C4-2B (cell line): ENCODE measurements at regions not wholly inside any gene's neighbourhood (a gene's known extent, or its start where the extent isn't known, plus 50 kb on each side); places are given as distances from the start of the nearest gene placed in this dataset.

Source experiments
- H3K27ac ChIP-seq: fragments of 450-650 bp; 2 replicates; pipeline ENCODE4 v1.5.1; 2017
- ZFX ChIP-seq: fragments of 450-650 bp; IDR thresholded peaks from 2 replicates; pipeline ENCODE4 v1.6.1; 2017
- TF ChIP-seq, protein P1 (sequence below): fragments of 450-650 bp; conservative IDR thresholded peaks from 2 replicates; pipeline ENCODE4 v1.5.1; 2017; ENCODE audit warnings: mild to moderate bottlenecking

DNA sequence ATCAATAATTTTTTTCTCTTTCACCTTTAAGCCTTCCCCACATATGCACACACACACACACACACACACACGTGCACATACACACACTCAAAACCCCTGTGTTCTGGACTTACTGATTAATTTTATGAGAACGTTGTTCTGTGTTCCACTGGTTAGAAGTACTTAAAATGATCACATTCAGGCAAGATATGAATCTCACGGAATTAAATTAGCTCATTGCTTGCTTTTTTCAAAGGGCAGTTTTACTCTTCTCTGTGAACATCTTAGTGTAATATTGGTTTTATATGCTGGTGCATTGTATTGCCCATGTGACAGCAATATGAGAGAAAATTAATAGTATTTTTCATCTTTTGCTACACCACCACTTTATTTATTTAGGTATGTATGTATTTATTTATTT, 377.3 kb upstream of the RBFOX1 start:
- TF ChIP-seq, protein P1, sequence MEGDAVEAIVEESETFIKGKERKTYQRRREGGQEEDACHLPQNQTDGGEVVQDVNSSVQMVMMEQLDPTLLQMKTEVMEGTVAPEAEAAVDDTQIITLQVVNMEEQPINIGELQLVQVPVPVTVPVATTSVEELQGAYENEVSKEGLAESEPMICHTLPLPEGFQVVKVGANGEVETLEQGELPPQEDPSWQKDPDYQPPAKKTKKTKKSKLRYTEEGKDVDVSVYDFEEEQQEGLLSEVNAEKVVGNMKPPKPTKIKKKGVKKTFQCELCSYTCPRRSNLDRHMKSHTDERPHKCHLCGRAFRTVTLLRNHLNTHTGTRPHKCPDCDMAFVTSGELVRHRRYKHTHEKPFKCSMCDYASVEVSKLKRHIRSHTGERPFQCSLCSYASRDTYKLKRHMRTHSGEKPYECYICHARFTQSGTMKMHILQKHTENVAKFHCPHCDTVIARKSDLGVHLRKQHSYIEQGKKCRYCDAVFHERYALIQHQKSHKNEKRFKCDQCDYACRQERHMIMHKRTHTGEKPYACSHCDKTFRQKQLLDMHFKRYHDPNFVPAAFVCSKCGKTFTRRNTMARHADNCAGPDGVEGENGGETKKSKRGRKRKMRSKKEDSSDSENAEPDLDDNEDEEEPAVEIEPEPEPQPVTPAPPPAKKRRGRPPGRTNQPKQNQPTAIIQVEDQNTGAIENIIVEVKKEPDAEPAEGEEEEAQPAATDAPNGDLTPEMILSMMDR: no peak
- no peak for TF ChIP-seq ZFX
- no peak overlapping the region for H3K27ac ChIP-seq

DNA sequence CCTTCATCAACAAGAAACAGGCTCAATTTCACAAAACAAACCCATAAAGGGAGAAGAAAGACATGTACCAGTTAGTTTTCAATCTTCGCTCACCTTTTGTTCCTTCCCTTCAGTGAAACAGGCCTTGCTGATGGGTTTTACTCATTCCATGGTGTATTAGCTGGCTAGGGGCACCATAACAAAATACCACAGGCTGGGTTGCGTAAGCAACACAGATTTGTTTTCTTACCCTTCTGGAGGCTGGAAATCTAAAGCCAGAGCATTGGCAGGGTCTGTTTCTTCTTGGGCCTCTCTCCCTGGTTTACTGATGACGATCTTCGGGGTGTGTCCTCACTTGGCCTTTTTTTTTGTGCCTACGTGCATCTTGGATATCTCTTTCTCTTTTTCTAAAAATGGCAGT, 383.4 kb upstream of the RBFOX1 start:
- TF ChIP-seq, protein P1: no peak
- no peak for TF ChIP-seq ZFX
- no peak overlapping the region for H3K27ac ChIP-seq

DNA sequence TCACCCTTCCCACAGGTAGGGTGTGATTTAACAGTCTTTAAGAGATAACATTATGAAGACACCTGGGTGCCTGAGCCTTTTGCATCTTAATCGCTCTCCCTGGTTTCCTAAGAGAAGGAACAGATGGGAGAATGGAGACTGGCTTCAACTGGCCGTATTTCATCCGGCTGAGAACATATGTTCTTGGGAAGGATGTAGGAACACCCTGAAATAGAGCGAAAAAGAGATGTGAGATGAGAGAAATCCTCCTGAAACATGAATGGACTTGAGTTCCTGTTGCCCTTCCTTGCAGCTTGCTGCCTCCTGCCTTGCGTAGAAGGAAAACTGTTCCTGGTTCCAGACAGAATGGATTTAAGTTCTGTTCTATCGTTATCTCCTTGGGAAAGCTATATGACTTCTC, 385.4 kb upstream of the RBFOX1 start:
- no peak overlapping the region for H3K27ac ChIP-seq
- TF ChIP-seq, protein P1: no peak

GRCh38 chr16:6946802-6947201, 385.8 kb upstream of the RBFOX1 start:
- TF ChIP-seq, protein P1: no peak
- TF ChIP-seq ZFX: no peak
- no peak overlapping the region for H3K27ac ChIP-seq

DNA sequence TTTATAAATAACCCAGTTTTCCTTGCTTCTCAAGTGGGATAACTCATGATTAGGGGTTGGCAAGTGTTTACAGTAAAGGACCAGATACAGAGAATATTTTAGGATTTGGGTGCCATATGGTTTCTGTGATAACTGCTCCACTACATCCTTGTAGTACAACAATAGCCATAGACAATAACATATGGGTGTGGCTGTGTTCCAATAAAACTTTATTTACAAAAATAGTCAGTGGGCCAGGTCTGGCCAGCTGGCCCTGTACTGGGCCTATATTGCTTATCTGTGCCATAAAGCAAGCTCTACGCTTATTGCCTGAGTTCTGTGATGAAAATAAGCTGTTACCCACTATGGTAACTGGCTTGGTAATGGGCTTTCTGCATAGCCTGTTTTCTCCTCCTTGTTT, 386.5 kb upstream of the RBFOX1 start:
- H3K27ac ChIP-seq: no peak overlapping the region
- no peak for TF ChIP-seq ZFX
- TF ChIP-seq, protein P1: no peak

- TF ChIP-seq, protein P1: no peak
- no peak for TF ChIP-seq ZFX
- no peak overlapping the region for H3K27ac ChIP-seq
Measured at GRCh38 chr16:6940968-6941367, 391.7 kb upstream of the RBFOX1 start.

GRCh38 chr16:6937641-6938040, 395.0 kb upstream of the RBFOX1 start:
- TF ChIP-seq, protein P1: no peak
- no peak for TF ChIP-seq ZFX
- no peak overlapping the region for H3K27ac ChIP-seq
